ENCODE measurements at regions not wholly inside any gene's neighbourhood (a gene's known extent, or its start where the extent isn't known, plus 50 kb on each side); places are given as distances from the start of the nearest gene placed in this dataset.
"Not testable (repeated sequence)": the region's sequence is repeated elsewhere in the genome, so short reads cannot be mapped to it uniquely, and the experiment has no call there.

GRCh38 chr16:88310796-88311605 lies 71.8 kb upstream of the ZNF469 start:
- peaks cover 0 to 3% (median 0%) of the 10 kb centered on the region in 3 experiments; a peak in 1 of 7 replicates for H3K36me3 Mint-ChIP-seq (ENCODE audit: insufficient read depth in 1 of 3, low read depth in 3 of 3)
- Histone ChIP-seq H3K18ac (ENCODE audit: insufficient read length, low read depth, low read length) (no peak overlapping the region), H4K91ac (ENCODE audit: insufficient read length, low read depth, low read length) (no peak overlapping the region), H3K23ac (ENCODE audit: insufficient read length, low read depth, low read length) (no peak overlapping the region), H3K27me3 (ENCODE audit: insufficient read depth, low read length) (no peaks in the 10 kb centered on the region), H2BK12ac (ENCODE audit: insufficient read length, low read depth, low read length) (no peak overlapping the region), H2BK5ac (ENCODE audit: insufficient read length, low read length) (no peak overlapping the region), H4K5ac (ENCODE audit: insufficient read length, low read depth, low read length) (no peak overlapping the region), H3K79me2 (ENCODE audit: insufficient read depth, low read length) (no peaks in the 10 kb centered on the region), H2AK5ac (ENCODE audit: insufficient read length, low read length) (no peak overlapping the region), H2BK20ac (ENCODE audit: low read depth, low read length, poor library complexity, severe bottlenecking) (no peak overlapping the region), H3K4me2 (ENCODE audit: insufficient read depth, insufficient read length, low read length) (no peak overlapping the region), H3K79me1 (ENCODE audit: insufficient read depth, low read depth, low read length, poor library complexity, severe bottlenecking) (no peaks in the 10 kb centered on the region), H3K9me3 (ENCODE audit: control insufficient read depth, low read depth, low read length) (no peaks in the 10 kb centered on the region), H3K56ac (ENCODE audit: insufficient read length, low read depth, low read length) (no peak overlapping the region), H4K8ac (replicated peaks; ENCODE audit: insufficient read length, low read depth, low read length) (no peak overlapping the region), H3K23me2 (ENCODE audit: insufficient read length, low read depth, low read length, poor library complexity, severe bottlenecking) (no peaks in the 10 kb centered on the region), H2BK120ac (ENCODE audit: low read depth, low read length, poor library complexity, severe bottlenecking) (no peak overlapping the region), H2BK15ac (ENCODE audit: low read depth, low read length) (no peak overlapping the region; the same call in 1 of the 2 replicates), H3K9ac (ENCODE audit: extremely low read depth, insufficient read length, low read length) (no peak overlapping the region), H3K27ac (ENCODE audit: insufficient read length, low read depth, low read length) (no peak overlapping the region), H3T11ph (ENCODE audit: low read length) (no peak overlapping the region), H3K4me1 (ENCODE audit: insufficient read depth, low read length) (no peaks in the 10 kb centered on the region), H3K14ac (ENCODE audit: insufficient read depth, low read length) (no peak overlapping the region), H4K20me1 (ENCODE audit: control insufficient read depth, insufficient read depth, insufficient read length) (no peaks in the 10 kb centered on the region), H2AFZ (ENCODE audit: low read length) (no peak overlapping the region), H3K4ac (ENCODE audit: low read depth, low read length) (no peak overlapping the region)
- H3K4me3 Mint-ChIP-seq = no peak overlapping the region
- no peak for DNase-seq
- peaks cover 18% of the 10 kb centered on the region for H3K27me3 Mint-ChIP-seq (ENCODE audit: low read depth)
- TF ChIP-seq CTCF (conservative IDR thresholded peaks at IDR 0.05) = no peak
- 0 out of 4 replicates have a peak, but pooled peaks cover 0 to 4% of the 10 kb centered on the region in 2 experiments for H3K4me1 Mint-ChIP-seq
- no peak overlapping the region for H3K27ac Mint-ChIP-seq
- H3K9me3 Mint-ChIP-seq = peaks cover 24 to 27% of the 10 kb centered on the region in 2 experiments
- WGBS (ENCODE audit: extremely low coverage, insufficient read length, low lambda C conversion rate) = no CpG with 5 or more reads among the region's 14 CpGs

- not testable (repeated sequence) for H2BK5ac ChIP-seq (ENCODE audit: insufficient read length, low read length); H3T11ph ChIP-seq (ENCODE audit: low read length); H2BK12ac ChIP-seq (ENCODE audit: insufficient read length, low read depth, low read length); H3K4me1 Mint-ChIP-seq; DNase-seq; H3K4ac ChIP-seq (ENCODE audit: low read depth, low read length); H3K9me3 ChIP-seq (ENCODE audit: control insufficient read depth, low read depth, low read length); H3K4me1 ChIP-seq (ENCODE audit: insufficient read depth, low read length); H3K23me2 ChIP-seq (ENCODE audit: insufficient read length, low read depth, low read length, poor library complexity, severe bottlenecking); H3K56ac ChIP-seq (ENCODE audit: insufficient read length, low read depth, low read length); H2AFZ ChIP-seq (ENCODE audit: low read length); H2BK15ac ChIP-seq (ENCODE audit: low read depth, low read length); H4K91ac ChIP-seq (ENCODE audit: insufficient read length, low read depth, low read length); H4K20me1 ChIP-seq (ENCODE audit: control insufficient read depth, insufficient read depth, insufficient read length); H3K4me2 ChIP-seq (ENCODE audit: insufficient read depth, insufficient read length, low read length); H3K18ac ChIP-seq (ENCODE audit: insufficient read length, low read depth, low read length); H3K36me3 Mint-ChIP-seq (ENCODE audit: insufficient read depth in 1 of 3, low read depth in 3 of 3); H4K8ac ChIP-seq (replicated peaks; ENCODE audit: insufficient read length, low read depth, low read length); H3K27me3 ChIP-seq (ENCODE audit: insufficient read depth, low read length); H3K79me2 ChIP-seq (ENCODE audit: insufficient read depth, low read length); H3K4me3 Mint-ChIP-seq; H3K14ac ChIP-seq (ENCODE audit: insufficient read depth, low read length); H4K5ac ChIP-seq (ENCODE audit: insufficient read length, low read depth, low read length); H3K27ac Mint-ChIP-seq; H3K9ac ChIP-seq (ENCODE audit: extremely low read depth, insufficient read length, low read length); H2BK20ac ChIP-seq (ENCODE audit: low read depth, low read length, poor library complexity, severe bottlenecking); H2AK5ac ChIP-seq (ENCODE audit: insufficient read length, low read length); H3K27ac ChIP-seq (ENCODE audit: insufficient read length, low read depth, low read length); H3K23ac ChIP-seq (ENCODE audit: insufficient read length, low read depth, low read length); H2BK120ac ChIP-seq (ENCODE audit: low read depth, low read length, poor library complexity, severe bottlenecking); H3K79me1 ChIP-seq (ENCODE audit: insufficient read depth, low read depth, low read length, poor library complexity, severe bottlenecking)
- H3K9me3 Mint-ChIP-seq = peaks cover 24 to 27% of the 10 kb centered on the region in 2 experiments
- peaks cover 18% of the 10 kb centered on the region for H3K27me3 Mint-ChIP-seq (ENCODE audit: low read depth)
These were observed 70.9 kb upstream of the ZNF469 start for GRCh38 chr16:88311860-88312259.

Measured in H9 (cell line).